Ectodermal cell (in vitro differentiated cells): ENCODE measurements at regions not wholly inside any gene's neighbourhood (a gene's known extent, or its start where the extent isn't known, plus 50 kb on each side); places are given as distances from the start of the nearest gene placed in this dataset.

Experiments used
- H3K27ac ChIP-seq: 2 replicates; pipeline ENCODE4 v1.7.0; 2013; ENCODE audit warnings: mild to moderate bottlenecking, low read depth, low read length; ENCODE audit not compliant: insufficient read depth, poor library complexity, severe bottlenecking
- H3K27me3 ChIP-seq: 2 replicates; pipeline ENCODE4 v1.7.0; 2013; ENCODE audit warnings: mild to moderate bottlenecking, low read length; ENCODE audit not compliant: insufficient read depth, control insufficient read depth, poor library complexity, severe bottlenecking
- H3K36me3 ChIP-seq: one replicate; pipeline ENCODE4 v1.7.0; 2013; ENCODE audit warnings: low read length; ENCODE audit not compliant: control insufficient read depth, insufficient read depth
- H3K4me1 ChIP-seq: one replicate; pipeline ENCODE4 v1.7.0; 2013; ENCODE audit warnings: low read length; ENCODE audit not compliant: control insufficient read depth, insufficient read depth
- H3K4me3 ChIP-seq: 2 replicates; pipeline ENCODE4 v1.7.0; 2013; ENCODE audit warnings: low read depth, low read length, control low read depth; ENCODE audit not compliant: insufficient read depth
- H3K9me3 ChIP-seq: 2 replicates; pipeline ENCODE4 v1.7.0; 2013; ENCODE audit warnings: mild to moderate bottlenecking, low read length, moderate library complexity; ENCODE audit not compliant: control insufficient read depth
- WGBS, 2 experiments: methylation state at CpG; one replicate each; pipeline ENCODE4 v1.1.7; 2013; ENCODE audit warnings: missing lambda C conversion rate in 2 of 2; 5-methylcytosine and 5-hydroxymethylcytosine counted together

GRCh38 chr11:33616552-33616951 is 84.1 kb downstream of the C11orf91 start:
- no peaks in the 10 kb centered on the region for H3K9me3 ChIP-seq
- no peak overlapping the region for H3K4me3 ChIP-seq
- H3K27ac ChIP-seq, result no peak overlapping the region
- 88 to 96% methylated on average over 5 of the region's 5 CpGs for WGBS, 2 experiments
- peaks cover 4% of the 10 kb centered on the region for H3K4me1 ChIP-seq
- H3K36me3 ChIP-seq, result no peaks in the 10 kb centered on the region
- no peaks in the 10 kb centered on the region for H3K27me3 ChIP-seq

DNA sequence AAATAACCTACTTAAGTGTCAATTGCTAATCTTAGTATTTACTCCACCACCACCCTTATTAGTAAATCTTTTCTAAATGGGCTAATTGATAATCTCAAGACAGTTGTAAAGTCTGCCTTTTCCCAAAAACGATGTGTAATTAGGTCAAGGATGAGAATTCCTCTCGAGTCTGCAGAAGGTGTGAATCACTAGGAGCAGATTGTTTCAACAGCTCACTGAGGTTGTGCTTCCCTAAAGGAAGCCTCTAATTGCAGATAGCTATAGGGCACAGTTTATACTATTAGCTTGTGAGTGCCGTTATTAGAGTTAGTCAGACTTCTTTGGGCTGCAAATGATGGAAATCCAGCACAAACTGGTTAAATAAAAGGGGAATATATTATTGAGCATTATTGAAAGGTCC is 84.9 kb downstream of the C11orf91 start:
- no peaks in the 10 kb centered on the region for H3K36me3 ChIP-seq
- H3K4me3 ChIP-seq, result no peak overlapping the region
- H3K9me3 ChIP-seq, result no peaks in the 10 kb centered on the region
- H3K27ac ChIP-seq, result no peak overlapping the region
- 93 to 96% methylated on average over 3 of the region's 3 CpGs for WGBS, 2 experiments
- H3K27me3 ChIP-seq, result no peaks in the 10 kb centered on the region
- no peaks in the 10 kb centered on the region for H3K4me1 ChIP-seq

- H3K4me1 ChIP-seq, result no peaks in the 10 kb centered on the region
- no peak overlapping the region for H3K27ac ChIP-seq
- WGBS, 2 experiments, result 89 to 91% methylated on average over 2 of the region's 2 CpGs
- H3K27me3 ChIP-seq, result no peaks in the 10 kb centered on the region
- H3K9me3 ChIP-seq, result no peaks in the 10 kb centered on the region
- no peaks in the 10 kb centered on the region for H3K36me3 ChIP-seq
- H3K4me3 ChIP-seq, result no peak overlapping the region
These were observed 87.2 kb downstream of the C11orf91 start for GRCh38 chr11:33613404-33613803.

DNA sequence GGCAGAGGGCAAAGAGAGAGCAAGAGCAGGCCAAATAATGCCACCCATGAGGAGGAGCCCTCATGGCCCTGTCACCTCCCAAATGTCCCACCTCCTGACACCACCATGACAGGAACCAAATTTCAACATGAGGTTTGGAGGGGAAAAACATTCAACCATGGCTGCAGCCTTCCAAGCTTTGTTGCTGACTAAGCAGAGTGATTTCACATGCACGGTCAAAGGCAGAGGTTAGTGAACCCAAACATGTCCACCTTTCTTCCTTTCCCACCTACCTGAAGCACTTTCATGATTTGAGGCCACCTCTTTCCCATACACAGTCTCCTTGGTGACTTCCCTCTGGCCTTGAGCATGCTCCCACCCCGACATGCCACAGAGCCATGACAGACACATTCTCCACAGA is 89.7 kb downstream of the C11orf91 start:
- H3K27ac ChIP-seq, result no peak overlapping the region
- H3K4me3 ChIP-seq, result no peak overlapping the region
- 83 to 88% methylated on average over 2 of the region's 2 CpGs for WGBS, 2 experiments
- no peaks in the 10 kb centered on the region for H3K36me3 ChIP-seq
- H3K4me1 ChIP-seq, result no peaks in the 10 kb centered on the region
- no peaks in the 10 kb centered on the region for H3K9me3 ChIP-seq
- no peaks in the 10 kb centered on the region for H3K27me3 ChIP-seq

GRCh38 chr11:33608386-33608785 is 92.2 kb downstream of the C11orf91 start:
- no peaks in the 10 kb centered on the region for H3K9me3 ChIP-seq
- H3K27me3 ChIP-seq, result no peaks in the 10 kb centered on the region
- H3K27ac ChIP-seq, result no peak overlapping the region
- no peaks in the 10 kb centered on the region for H3K4me1 ChIP-seq
- no peaks in the 10 kb centered on the region for H3K36me3 ChIP-seq
- H3K4me3 ChIP-seq, result no peak overlapping the region

DNA sequence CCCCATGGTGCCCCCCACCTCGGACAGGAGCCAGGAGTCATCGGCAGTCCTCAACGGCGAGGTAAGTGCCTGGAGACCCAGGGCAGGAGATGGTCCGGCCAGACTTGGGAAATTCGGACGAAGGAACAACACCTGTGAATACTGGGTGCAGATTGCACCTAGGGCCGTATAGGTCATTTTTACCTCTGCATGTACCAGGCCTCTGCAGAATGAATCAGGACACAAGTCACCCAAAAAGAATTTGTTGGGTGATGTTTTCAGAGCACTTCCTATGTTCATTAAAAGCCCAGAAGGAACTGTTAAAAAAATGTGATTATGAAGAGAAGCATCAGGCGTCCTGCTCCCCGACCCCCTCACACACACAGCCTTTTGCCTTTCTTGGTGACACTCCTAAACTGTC is 93.9 kb downstream of the C11orf91 start:
- no peak overlapping the region for H3K27ac ChIP-seq
- WGBS, 2 experiments, result 95% methylated on average over 10 of the region's 10 CpGs
- H3K27me3 ChIP-seq, result no peaks in the 10 kb centered on the region
- H3K36me3 ChIP-seq, result no peaks in the 10 kb centered on the region
- no peak overlapping the region for H3K4me3 ChIP-seq
- no peaks in the 10 kb centered on the region for H3K4me1 ChIP-seq
- H3K9me3 ChIP-seq, result no peaks in the 10 kb centered on the region

- H3K4me1 ChIP-seq, result no peaks in the 10 kb centered on the region
- H3K9me3 ChIP-seq, result no peaks in the 10 kb centered on the region
- 97 to 100% methylated on average over 3 of the region's 3 CpGs for WGBS, 2 experiments
- H3K36me3 ChIP-seq, result no peaks in the 10 kb centered on the region
- H3K27ac ChIP-seq, result no peak overlapping the region
- no peaks in the 10 kb centered on the region for H3K27me3 ChIP-seq
- no peak overlapping the region for H3K4me3 ChIP-seq
These were observed 94.9 kb downstream of the C11orf91 start for GRCh38 chr11:33605703-33606102.

DNA sequence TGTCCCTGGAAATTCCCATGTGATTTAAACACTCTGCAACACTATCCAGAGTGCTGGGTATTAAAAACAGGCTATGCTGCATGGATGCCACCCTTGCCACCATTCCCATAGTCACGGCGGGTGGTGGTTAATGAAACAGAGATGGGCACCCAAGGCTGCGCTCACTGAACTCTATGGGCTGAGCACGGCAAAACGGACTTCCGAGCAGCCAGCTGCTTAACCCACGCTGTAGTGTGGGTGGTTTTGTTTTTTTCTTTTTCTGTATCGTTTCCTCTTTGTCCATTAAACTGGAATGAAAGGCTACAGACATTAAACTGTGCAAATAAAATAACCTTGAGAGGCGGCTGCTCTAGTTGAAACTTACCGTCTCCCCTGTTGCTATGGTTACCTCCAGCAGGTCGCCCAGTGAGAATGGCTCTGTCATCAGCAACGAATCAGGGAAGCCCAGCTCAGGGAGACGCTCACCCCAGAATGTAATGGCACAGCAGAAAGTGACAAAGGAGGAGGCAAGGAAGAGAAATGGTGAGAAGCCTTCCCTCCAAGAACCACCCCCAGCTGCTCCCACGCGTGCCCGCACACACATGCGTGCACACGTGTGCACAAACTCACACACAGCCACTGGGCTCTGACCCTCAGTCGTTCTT is 102.1 kb downstream of the C11orf91 start:
- WGBS, 2 experiments, result 74 to 76% methylated on average over 18 of the region's 19 CpGs
- Histone ChIP-seq H3K36me3 (no peaks in the 10 kb centered on the region), H3K27me3 (no peaks in the 10 kb centered on the region), H3K4me1 (peaks cover 8% of the 10 kb centered on the region), H3K9me3 (no peaks in the 10 kb centered on the region), H3K4me3 (no peak overlapping the region), H3K27ac (no peak overlapping the region)

DNA sequence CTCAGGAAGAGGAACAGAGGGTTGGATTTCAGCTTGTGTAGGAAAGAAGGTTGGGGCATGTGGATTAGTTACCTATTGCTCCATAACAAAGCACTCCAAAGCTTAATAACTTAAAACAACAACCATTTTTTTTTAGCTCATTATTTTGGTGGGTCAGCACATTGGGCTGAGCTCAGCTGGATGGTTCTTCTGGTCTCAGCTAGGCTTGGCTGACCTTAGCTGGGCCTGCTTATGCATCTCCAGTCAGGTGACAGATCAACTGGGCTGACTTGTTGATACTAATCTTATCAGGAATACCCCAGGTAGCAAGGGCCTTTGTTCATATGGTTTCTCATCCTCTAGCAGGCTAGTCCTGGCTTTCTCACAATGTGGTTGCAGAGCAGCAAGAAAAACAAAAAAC is 106.4 kb downstream of the C11orf91 start:
- H3K4me1 ChIP-seq, result peaks cover 8% of the 10 kb centered on the region

DNA sequence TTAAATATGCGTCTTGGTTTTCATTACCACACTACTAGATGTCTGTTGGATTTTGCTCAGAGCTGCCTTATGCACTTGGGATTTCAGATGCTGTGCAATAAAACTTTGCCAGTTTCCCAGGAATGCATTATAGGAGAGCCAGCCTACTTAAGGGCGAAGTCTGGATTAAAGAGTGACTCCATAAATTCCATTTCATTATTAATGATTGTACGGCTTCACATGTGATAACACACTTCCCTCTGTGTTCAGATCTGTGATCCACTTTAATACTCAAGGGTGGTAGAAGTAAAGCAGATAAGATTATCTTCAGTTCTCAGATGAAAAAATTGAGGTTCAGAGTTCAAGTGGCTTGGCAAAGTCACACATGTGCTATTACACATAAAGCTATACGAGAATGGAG is 110.2 kb downstream of the C11orf91 start:
- H3K27ac ChIP-seq, result no peak overlapping the region
- H3K27me3 ChIP-seq, result no peaks in the 10 kb centered on the region
- no peak overlapping the region for H3K4me3 ChIP-seq
- WGBS, 2 experiments, result 94 to 98% methylated on average over 4 of the region's 4 CpGs
- no peaks in the 10 kb centered on the region for H3K4me1 ChIP-seq
- H3K9me3 ChIP-seq, result no peaks in the 10 kb centered on the region
- no peaks in the 10 kb centered on the region for H3K36me3 ChIP-seq

More for the DNA sequence above, 106.4 kb downstream of the C11orf91 start:
- Histone ChIP-seq H3K27ac (no peak overlapping the region), H3K36me3 (no peaks in the 10 kb centered on the region), H3K4me3 (no peak overlapping the region), H3K27me3 (no peaks in the 10 kb centered on the region), H3K9me3 (no peaks in the 10 kb centered on the region)

DNA sequence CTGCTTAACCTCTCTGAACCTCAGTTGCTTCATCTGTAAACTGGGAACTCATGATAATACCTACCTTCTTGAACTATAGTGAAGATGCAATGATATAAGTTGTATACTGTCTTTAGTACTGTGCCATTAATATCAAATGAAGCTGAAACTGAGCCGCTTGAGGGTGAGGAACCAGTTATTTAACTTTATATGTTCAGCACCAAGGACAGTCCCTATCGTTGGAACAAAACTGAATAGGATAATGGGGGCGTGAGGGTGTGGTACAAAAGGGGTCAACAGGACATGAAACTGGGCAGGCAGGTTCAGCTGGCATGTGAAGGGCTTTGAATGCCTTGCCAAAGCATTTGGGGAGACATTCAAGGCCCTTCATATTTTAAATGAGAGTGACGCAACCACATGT is 112.6 kb downstream of the C11orf91 start:
- Histone ChIP-seq H3K4me1 (no peaks in the 10 kb centered on the region), H3K27me3 (no peaks in the 10 kb centered on the region), H3K27ac (no peak overlapping the region), H3K9me3 (no peaks in the 10 kb centered on the region), H3K4me3 (no peak overlapping the region), H3K36me3 (no peaks in the 10 kb centered on the region)
- WGBS, 2 experiments, result 78 to 83% methylated on average over 4 of the region's 4 CpGs
